RWPE2 (cell line): ENCODE measurements at regions not wholly inside any gene's neighbourhood (a gene's known extent, or its start where the extent isn't known, plus 50 kb on each side); places are given as distances from the start of the nearest gene placed in this dataset.

Experiments used
- ATAC-seq: fragments of 200-7000 bp; cut with Tn5 transposase; 3 replicates; pipeline ENCODE4 v1.9.1; 2021; ENCODE audit warnings: low read depth
- DNase-seq: peaks from one replicate; pipeline ENCODE4 v3.0.0-alpha.2; 2020; ENCODE audit warnings: low spot score
- H3K27ac ChIP-seq: fragments of 450-650 bp; 2 replicates; pipeline ENCODE4 v1.5.1; 2017; ENCODE audit warnings: mild to moderate bottlenecking; ENCODE audit not compliant: poor library complexity, severe bottlenecking
- H3K27me3 ChIP-seq: fragments of 250-450 bp; sonication (Bioruptor Pico); 2 replicates; pipeline ENCODE4 v1.5.1; 2021; ENCODE audit warnings: mild to moderate bottlenecking, moderate library complexity; ENCODE audit not compliant: insufficient read depth, poor library complexity, severe bottlenecking
- H3K36me3 ChIP-seq: fragments of 250-450 bp; sonication (Bioruptor Pico); 2 replicates; pipeline ENCODE4 v1.5.1; 2020; ENCODE audit warnings: low read depth, mild to moderate bottlenecking, moderate library complexity
- H3K4me1 ChIP-seq: fragments of 250-450 bp; sonication (Bioruptor Pico); 2 replicates; pipeline ENCODE4 v1.5.1; 2021; ENCODE audit warnings: mild to moderate bottlenecking, moderate library complexity; ENCODE audit not compliant: insufficient read depth, poor library complexity, severe bottlenecking
- H3K4me3 ChIP-seq: fragments of 250-450 bp; sonication (Bioruptor Pico); 2 replicates; pipeline ENCODE4 v1.5.1; 2021; ENCODE audit warnings: mild to moderate bottlenecking, moderate library complexity; ENCODE audit not compliant: severe bottlenecking
- H3K9me3 ChIP-seq: fragments of 250-450 bp; sonication (Bioruptor Pico); 2 replicates; pipeline ENCODE4 v1.5.1; 2021; ENCODE audit warnings: mild to moderate bottlenecking, moderate library complexity; ENCODE audit not compliant: severe bottlenecking
- CTCF ChIP-seq: fragments of 450-650 bp; IDR thresholded peaks from one replicate; pipeline ENCODE4 v1.5.1; 2017; ENCODE audit warnings: mild to moderate bottlenecking, moderate library complexity; ENCODE audit not compliant: poor library complexity, severe bottlenecking

- TF ChIP-seq CTCF = no peak
- Histone ChIP-seq H3K4me3 (no peak overlapping the region), H3K4me1 (no peaks in the 10 kb centered on the region), H3K36me3 (no peaks in the 10 kb centered on the region), H3K27ac (no peak overlapping the region), H3K27me3 (no peaks in the 10 kb centered on the region), H3K9me3 (no peaks in the 10 kb centered on the region)
- no peak for DNase-seq
- ATAC-seq = no peak
These were observed 377.3 kb upstream of the NFE2L3 start for GRCh38 chr7:25774675-25775074.

- no peak for DNase-seq
- no peak overlapping the region for H3K4me3 ChIP-seq
- no peaks in the 10 kb centered on the region for H3K9me3 ChIP-seq
- TF ChIP-seq CTCF = no peak
- H3K27me3 ChIP-seq = no peaks in the 10 kb centered on the region
- H3K4me1 ChIP-seq = no peaks in the 10 kb centered on the region
- ATAC-seq = no peak
- H3K36me3 ChIP-seq = no peaks in the 10 kb centered on the region
- no peak overlapping the region for H3K27ac ChIP-seq
These were observed 376.4 kb upstream of the NFE2L3 start for GRCh38 chr7:25775570-25775969.

GRCh38 chr7:25775999-25776743 is 375.8 kb upstream of the NFE2L3 start:
- Histone ChIP-seq H3K36me3 (no peaks in the 10 kb centered on the region), H3K27ac (no peak overlapping the region), H3K27me3 (no peaks in the 10 kb centered on the region), H3K9me3 (no peaks in the 10 kb centered on the region), H3K4me3 (no peak overlapping the region), H3K4me1 (no peaks in the 10 kb centered on the region)
- no peak for TF ChIP-seq CTCF
- DNase-seq = no peak
- no peak for ATAC-seq

- Histone ChIP-seq H3K27ac (no peak overlapping the region), H3K27me3 (no peaks in the 10 kb centered on the region), H3K4me1 (no peaks in the 10 kb centered on the region), H3K36me3 (no peaks in the 10 kb centered on the region), H3K9me3 (no peaks in the 10 kb centered on the region), H3K4me3 (no peak overlapping the region)
- DNase-seq (no peak), ATAC-seq (no peak)
- no peak for TF ChIP-seq CTCF
These were observed 375.3 kb upstream of the NFE2L3 start for GRCh38 chr7:25776744-25777123.

GRCh38 chr7:25777969-25778708 is 373.9 kb upstream of the NFE2L3 start:
- Histone ChIP-seq H3K36me3 (no peaks in the 10 kb centered on the region), H3K27me3 (no peaks in the 10 kb centered on the region), H3K9me3 (no peaks in the 10 kb centered on the region), H3K4me3 (no peak overlapping the region), H3K27ac (no peak overlapping the region), H3K4me1 (no peaks in the 10 kb centered on the region)
- DNase-seq (no peak), ATAC-seq (no peak)
- TF ChIP-seq CTCF = no peak
